Keratinocyte (primary cell): ENCODE measurements at regions not wholly inside any gene's neighbourhood (a gene's known extent, or its start where the extent isn't known, plus 50 kb on each side); places are given as distances from the start of the nearest gene placed in this dataset.

Experiments
- DNase-seq: peaks from one replicate; pipeline ENCODE4 v3.0.0-alpha.2; 2011; ENCODE audit warnings: low read depth, missing footprints, low spot score
- FAIRE-seq: peaks from 2 replicates; lab custom pipeline; 2011; peaks lifted over from hg19 to GRCh38; lab: Jason Lieb, UNC
- H2AFZ ChIP-seq: 2 replicates; pipeline ENCODE4 v1.6.0; 2012; ENCODE audit warnings: low read length, control low read depth, inconsistent platforms; ENCODE audit not compliant: control insufficient read depth
- H3K27ac ChIP-seq: 2 replicates; pipeline ENCODE4 v1.5.1; 2011; ENCODE audit warnings: low read length; ENCODE audit not compliant: control insufficient read depth, insufficient read depth
- H3K27me3 ChIP-seq: 3 replicates; pipeline ENCODE4 v1.6.0; 2011; ENCODE audit warnings: low read length; ENCODE audit not compliant: control insufficient read depth, insufficient read depth; ENCODE audit errors: extremely low read depth
- H3K36me3 ChIP-seq, 2 experiments: 2 replicates in 1 of 2; 3 replicates in 1 of 2; pipeline ENCODE4 v1.5.1; 2011; ENCODE audit warnings: low read length in 2 of 2, mild to moderate bottlenecking in 1 of 2; ENCODE audit not compliant: control insufficient read depth in 2 of 2, insufficient read depth in 2 of 2; ENCODE audit errors: extremely low read depth in 1 of 2
- H3K4me1 ChIP-seq: 3 replicates; pipeline ENCODE4 v1.5.1; 2011; ENCODE audit warnings: low read length; ENCODE audit not compliant: control insufficient read depth, insufficient read depth; ENCODE audit errors: extremely low read depth
- H3K4me2 ChIP-seq: 3 replicates; pipeline ENCODE4 v1.6.0; 2011; ENCODE audit warnings: low read depth, low read length; ENCODE audit not compliant: control insufficient read depth, insufficient read depth; ENCODE audit errors: extremely low read depth
- H3K4me3 ChIP-seq, 3 experiments: fragments of 200-600 bp in 1 of 3; sonication (generic) in 1 of 3; 2 replicates in 2 of 3; 3 replicates in 1 of 3; pipeline ENCODE4 v1.5.1; 2011 to 2016; ENCODE audit warnings: low read length in 3 of 3, mild to moderate bottlenecking in 3 of 3, control low read depth in 2 of 3, inconsistent platforms in 1 of 3, low read depth in 1 of 3, mixed read lengths in 1 of 3, mixed run types in 1 of 3, moderate library complexity in 1 of 3; ENCODE audit not compliant: control insufficient read depth in 2 of 3, insufficient read depth in 2 of 3; ENCODE audit errors: extremely low read depth in 1 of 3
- H3K79me2 ChIP-seq: 2 replicates; pipeline ENCODE4 v1.6.0; 2012; ENCODE audit warnings: low read length; ENCODE audit not compliant: control insufficient read depth, insufficient read depth
- H3K9ac ChIP-seq: 3 replicates; pipeline ENCODE4 v1.6.0; 2011; ENCODE audit warnings: low read length; ENCODE audit not compliant: control insufficient read depth, insufficient read depth; ENCODE audit errors: extremely low read depth
- H3K9me1 ChIP-seq: 3 replicates; pipeline ENCODE4 v1.6.0; 2011; ENCODE audit warnings: low read length; ENCODE audit not compliant: control insufficient read depth, insufficient read depth; ENCODE audit errors: extremely low read depth
- H3K9me3 ChIP-seq: 2 replicates; pipeline ENCODE4 v1.5.1; 2012; ENCODE audit warnings: low read depth, low read length; ENCODE audit not compliant: control insufficient read depth
- H4K20me1 ChIP-seq: 3 replicates; pipeline ENCODE4 v1.6.0; 2011; ENCODE audit warnings: low read length; ENCODE audit not compliant: control insufficient read depth, insufficient read depth; ENCODE audit errors: extremely low read depth
- CTCF ChIP-seq, 3 experiments: IDR thresholded peaks in 1 of 3; conservative IDR thresholded peaks in 1 of 3; optimal IDR thresholded peaks in 1 of 3; 2 replicates in 2 of 3; 3 replicates in 1 of 3; pipeline versions ENCODE3 to v1.5.1; 2011; ENCODE audit warnings: low read length in 3 of 3, mild to moderate bottlenecking in 3 of 3, moderate library complexity in 2 of 3, control low read depth in 1 of 3, inconsistent platforms in 1 of 3; ENCODE audit not compliant: insufficient read depth in 2 of 3; ENCODE audit errors: extremely low read depth in 1 of 3
- EZH2 ChIP-seq: IDR thresholded peaks from one replicate; pipeline ENCODE4 v1.6.1; 2012; ENCODE audit warnings: inconsistent platforms, mild to moderate bottlenecking, low read length, moderate library complexity
- dilution Hi-C: fragments of 300-500 bp; cut with MboI; formaldehyde crosslinking; loops from one replicate; pipeline ENCODE4 v1.7.0; 2020; ENCODE audit warnings: low sequenced_read_pairs; ENCODE audit not compliant: extremely low pct_ligation_motif_present

GRCh38 chr5:32522429-32523143 is 62.8 kb upstream of the SUB1 start:
- Histone ChIP-seq H3K4me1 (no peaks in the 10 kb centered on the region), H3K4me2 (no peak overlapping the region), H3K27me3 (no peaks in the 10 kb centered on the region), H3K27ac (no peak overlapping the region), H3K9ac (no peak overlapping the region), H3K79me2 (no peaks in the 10 kb centered on the region), H4K20me1 (no peaks in the 10 kb centered on the region), H3K4me3 (no peak overlapping the region), H3K36me3 (no peaks in the 10 kb centered on the region), H2AFZ (no peak overlapping the region), H3K9me1 (no peaks in the 10 kb centered on the region), H3K9me3 (no peaks in the 10 kb centered on the region)
- no peak for FAIRE-seq
- no peak for TF ChIP-seq CTCF (optimal IDR thresholded peaks at IDR 0.05 in 1 of 3, IDR thresholded peaks at IDR 0.05 in 1 of 3, conservative IDR thresholded peaks at IDR 0.05 in 1 of 3; ENCODE audit: extremely low read depth in 1 of 3, insufficient read depth in 2 of 3, low read length in 3 of 3)
- no peak for TF ChIP-seq EZH2
- dilution Hi-C loops: no loop called here
- no peak for DNase-seq

GRCh38 chr5:32521481-32521880 is 63.9 kb upstream of the SUB1 start:
- Histone ChIP-seq H3K27me3 (no peaks in the 10 kb centered on the region), H3K9me3 (no peaks in the 10 kb centered on the region), H3K4me3 (no peak overlapping the region), H3K4me1 (no peaks in the 10 kb centered on the region), H2AFZ (no peak overlapping the region), H3K4me2 (no peak overlapping the region), H3K27ac (no peak overlapping the region), H4K20me1 (no peaks in the 10 kb centered on the region), H3K36me3 (no peaks in the 10 kb centered on the region), H3K79me2 (no peaks in the 10 kb centered on the region), H3K9me1 (no peaks in the 10 kb centered on the region), H3K9ac (no peak overlapping the region)
- TF ChIP-seq CTCF (optimal IDR thresholded peaks at IDR 0.05 in 1 of 3, IDR thresholded peaks at IDR 0.05 in 1 of 3, conservative IDR thresholded peaks at IDR 0.05 in 1 of 3; ENCODE audit: extremely low read depth in 1 of 3, insufficient read depth in 2 of 3, low read length in 3 of 3): no peak
- no peak for TF ChIP-seq EZH2
- dilution Hi-C loops: no loop called here
- no peak for FAIRE-seq
- no peak for DNase-seq
